ENCODE measurements at regions not wholly inside any gene's neighbourhood (a gene's known extent, or its start where the extent isn't known, plus 50 kb on each side); places are given as distances from the start of the nearest gene placed in this dataset.

DNA sequence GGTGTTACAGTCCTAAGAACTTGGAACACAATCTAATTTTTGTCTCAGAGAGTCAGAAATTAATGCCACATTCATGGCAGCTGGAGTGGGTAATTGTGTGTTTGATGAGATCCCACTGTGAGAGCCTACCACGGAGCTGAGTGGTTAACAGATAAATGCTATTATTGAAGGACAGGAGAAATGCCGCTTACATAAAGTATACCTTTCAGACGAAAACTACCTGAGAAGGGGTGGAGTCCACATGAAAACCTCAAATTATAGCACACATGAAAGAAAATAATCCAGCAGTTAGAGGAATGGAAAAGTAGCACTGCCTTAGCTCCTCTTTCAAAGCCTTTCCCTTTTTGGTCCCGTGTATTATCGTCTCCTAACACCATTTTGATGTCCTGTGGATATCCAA, 133.0 kb downstream of the BACH1 start (continued):
- TF ChIP-seq ATF2 (IDR thresholded peaks at IDR 0.05; ENCODE audit: low read length) = no peak
- no peak for TF ChIP-seq MEF2B (IDR thresholded peaks at IDR 0.05; ENCODE audit: partially characterized antibody, poor library complexity, severe bottlenecking)
- TF ChIP-seq SREBF1 (IDR thresholded peaks at IDR 0.05; ENCODE audit: low read length) = no peak
- no peak for TF ChIP-seq BRCA1 (IDR thresholded peaks at IDR 0.05; ENCODE audit: low read depth, low read length)
- TF ChIP-seq, protein P1, sequence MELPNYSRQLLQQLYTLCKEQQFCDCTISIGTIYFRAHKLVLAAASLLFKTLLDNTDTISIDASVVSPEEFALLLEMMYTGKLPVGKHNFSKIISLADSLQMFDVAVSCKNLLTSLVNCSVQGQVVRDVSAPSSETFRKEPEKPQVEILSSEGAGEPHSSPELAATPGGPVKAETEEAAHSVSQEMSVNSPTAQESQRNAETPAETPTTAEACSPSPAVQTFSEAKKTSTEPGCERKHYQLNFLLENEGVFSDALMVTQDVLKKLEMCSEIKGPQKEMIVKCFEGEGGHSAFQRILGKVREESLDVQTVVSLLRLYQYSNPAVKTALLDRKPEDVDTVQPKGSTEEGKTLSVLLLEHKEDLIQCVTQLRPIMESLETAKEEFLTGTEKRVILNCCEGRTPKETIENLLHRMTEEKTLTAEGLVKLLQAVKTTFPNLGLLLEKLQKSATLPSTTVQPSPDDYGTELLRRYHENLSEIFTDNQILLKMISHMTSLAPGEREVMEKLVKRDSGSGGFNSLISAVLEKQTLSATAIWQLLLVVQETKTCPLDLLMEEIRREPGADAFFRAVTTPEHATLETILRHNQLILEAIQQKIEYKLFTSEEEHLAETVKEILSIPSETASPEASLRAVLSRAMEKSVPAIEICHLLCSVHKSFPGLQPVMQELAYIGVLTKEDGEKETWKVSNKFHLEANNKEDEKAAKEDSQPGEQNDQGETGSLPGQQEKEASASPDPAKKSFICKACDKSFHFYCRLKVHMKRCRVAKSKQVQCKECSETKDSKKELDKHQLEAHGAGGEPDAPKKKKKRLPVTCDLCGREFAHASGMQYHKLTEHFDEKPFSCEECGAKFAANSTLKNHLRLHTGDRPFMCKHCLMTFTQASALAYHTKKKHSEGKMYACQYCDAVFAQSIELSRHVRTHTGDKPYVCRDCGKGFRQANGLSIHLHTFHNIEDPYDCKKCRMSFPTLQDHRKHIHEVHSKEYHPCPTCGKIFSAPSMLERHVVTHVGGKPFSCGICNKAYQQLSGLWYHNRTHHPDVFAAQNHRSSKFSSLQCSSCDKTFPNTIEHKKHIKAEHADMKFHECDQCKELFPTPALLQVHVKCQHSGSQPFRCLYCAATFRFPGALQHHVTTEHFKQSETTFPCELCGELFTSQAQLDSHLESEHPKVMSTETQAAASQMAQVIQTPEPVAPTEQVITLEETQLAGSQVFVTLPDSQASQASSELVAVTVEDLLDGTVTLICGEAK (IDR thresholded peaks at IDR 0.05; ENCODE audit: borderline replicate concordance) = no peak
- TF ChIP-seq RB1 (IDR thresholded peaks at IDR 0.05; ENCODE audit: borderline replicate concordance) = no peak
- no peak for TF ChIP-seq E2F4 (IDR thresholded peaks at IDR 0.05; ENCODE audit: low read depth, low read length)
- TF ChIP-seq NR2C1 (IDR thresholded peaks at IDR 0.05) = no peak
- TF ChIP-seq JUNB (IDR thresholded peaks at IDR 0.05) = no peak
- TF ChIP-seq NBN (IDR thresholded peaks at IDR 0.05) = no peak
